ENCODE measurements at regions not wholly inside any gene's neighbourhood (a gene's known extent, or its start where the extent isn't known, plus 50 kb on each side); places are given as distances from the start of the nearest gene placed in this dataset.
"Not testable (repeated sequence)": the region's sequence is repeated elsewhere in the genome, so short reads cannot be mapped to it uniquely, and the experiment has no call there.

DNA sequence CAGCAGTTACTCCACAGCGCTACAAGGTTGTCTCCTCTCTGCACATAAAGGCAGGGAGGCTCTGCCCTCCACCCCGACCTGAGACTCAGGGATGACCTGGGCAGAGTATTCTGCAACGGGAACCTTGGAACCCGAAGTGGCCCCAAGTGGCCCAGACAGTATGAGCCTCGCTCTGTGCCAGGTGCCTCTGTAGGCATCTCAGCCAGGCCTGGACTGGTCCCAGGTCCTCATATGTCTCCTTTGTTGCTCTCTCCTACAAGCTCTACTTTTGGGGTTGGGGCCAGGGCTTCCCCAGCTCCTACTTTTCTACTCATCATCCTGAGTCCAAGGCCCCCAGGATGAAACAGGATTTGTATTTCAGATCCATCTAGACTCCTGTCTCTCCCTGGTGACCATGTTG lies 241.5 kb upstream of the PRSS1 start:
- H3K9me3 Mint-ChIP-seq, result no peaks in the 10 kb centered on the region
- H3K27ac Mint-ChIP-seq, result peak overlapping the region; percentile 84
- no peaks in the 10 kb centered on the region for H3K36me3 Mint-ChIP-seq (ENCODE audit: low read depth)
- H3K27me3 Mint-ChIP-seq, result no peaks in the 10 kb centered on the region
- H3K4me1 Mint-ChIP-seq, result peaks cover 6% of the 10 kb centered on the region
- H3K4me3 Mint-ChIP-seq, result peak overlapping the region; percentile 13
- no peak for ATAC-seq (replicated peaks)

GRCh38 chr7:142507066-142507465 lies 242.2 kb upstream of the PRSS1 start:
- H3K36me3 Mint-ChIP-seq (ENCODE audit: low read depth); H3K27ac Mint-ChIP-seq; ATAC-seq (replicated peaks); H3K9me3 Mint-ChIP-seq; H3K4me3 Mint-ChIP-seq; H3K27me3 Mint-ChIP-seq: not testable (repeated sequence)
- peaks cover 11% of the 10 kb centered on the region for H3K4me1 Mint-ChIP-seq

DNA sequence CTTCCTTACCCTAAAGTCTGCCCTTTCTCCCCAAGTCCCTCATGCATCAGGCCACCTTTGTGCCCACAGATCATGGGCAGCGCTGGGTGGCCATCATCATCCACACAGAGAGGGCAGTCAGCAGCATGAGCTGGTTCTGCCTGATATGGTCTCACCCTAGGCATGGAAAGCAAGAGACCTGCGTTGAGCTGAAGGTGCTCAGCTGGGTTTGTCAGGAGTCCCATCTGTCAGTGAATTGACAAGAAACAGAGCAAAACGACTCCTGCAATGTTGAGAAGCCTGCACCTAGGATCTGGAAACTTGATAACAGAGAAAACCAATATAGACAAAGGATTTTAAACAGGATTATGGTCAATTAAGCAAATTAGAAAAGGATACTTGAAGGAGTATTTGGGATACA lies 242.7 kb upstream of the PRSS1 start:
- H3K36me3 Mint-ChIP-seq (ENCODE audit: low read depth), result no peaks in the 10 kb centered on the region
- ATAC-seq (replicated peaks), result no peak
- no peak overlapping the region for H3K4me3 Mint-ChIP-seq
- H3K4me1 Mint-ChIP-seq, result peaks cover 11% of the 10 kb centered on the region
- H3K27me3 Mint-ChIP-seq, result no peaks in the 10 kb centered on the region
- H3K27ac Mint-ChIP-seq, result no peak overlapping the region
- H3K9me3 Mint-ChIP-seq, result no peaks in the 10 kb centered on the region

DNA sequence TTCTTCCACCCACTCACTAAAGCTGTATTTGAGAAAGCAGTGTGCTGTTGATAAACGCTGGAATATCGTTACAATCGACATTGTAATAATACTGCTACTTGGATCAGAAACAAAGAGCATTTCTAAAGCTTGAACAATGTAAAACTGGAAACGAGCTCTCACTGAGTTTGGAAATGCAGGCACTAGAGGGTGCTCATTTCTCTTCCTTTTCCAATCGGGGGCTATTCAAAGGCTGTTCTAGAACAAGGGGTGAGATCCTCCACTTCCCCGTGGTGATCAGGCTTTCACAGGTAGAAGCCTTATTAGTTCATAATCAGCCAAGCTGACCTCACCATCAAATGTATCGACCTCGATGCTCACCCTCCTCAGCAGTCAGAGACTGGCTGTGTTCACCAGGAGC lies 245.3 kb upstream of the PRSS1 start:
- H3K27me3 Mint-ChIP-seq; H3K36me3 Mint-ChIP-seq (ENCODE audit: low read depth); H3K27ac Mint-ChIP-seq; H3K4me3 Mint-ChIP-seq; ATAC-seq (replicated peaks); H3K9me3 Mint-ChIP-seq: not testable (repeated sequence)
- peaks cover 17% of the 10 kb centered on the region for H3K4me1 Mint-ChIP-seq

DNA sequence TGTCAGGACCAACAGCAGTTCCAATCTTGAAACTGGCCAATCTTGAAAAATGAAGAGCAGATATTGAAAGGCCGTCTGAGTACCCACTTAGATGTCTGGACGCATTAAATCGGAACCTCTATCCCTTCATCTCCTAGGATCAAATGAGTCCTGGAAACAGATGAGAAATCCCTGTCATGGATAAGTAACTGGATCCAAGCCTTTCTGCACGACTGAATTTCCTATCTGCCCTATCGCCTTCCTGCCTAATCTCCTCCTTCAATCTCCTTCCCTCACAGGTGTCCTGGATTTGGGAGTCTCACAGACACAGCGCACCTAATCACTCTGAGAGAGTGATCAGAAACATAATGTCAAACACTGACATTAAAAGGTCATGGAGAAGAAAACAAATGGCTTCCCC lies 245.2 kb upstream of the PRSS58 start:
- no peak overlapping the region for H3K4me3 Mint-ChIP-seq
- H3K27ac Mint-ChIP-seq, result no peak overlapping the region
- no peak for ATAC-seq (replicated peaks)
- no peaks in the 10 kb centered on the region for H3K27me3 Mint-ChIP-seq
- H3K36me3 Mint-ChIP-seq (ENCODE audit: low read depth), result no peaks in the 10 kb centered on the region
- no peaks in the 10 kb centered on the region for H3K9me3 Mint-ChIP-seq
- peaks cover 13% of the 10 kb centered on the region for H3K4me1 Mint-ChIP-seq

- Mint-ChIP-seq H3K36me3 (ENCODE audit: low read depth) (no peaks in the 10 kb centered on the region), H3K9me3 (no peaks in the 10 kb centered on the region), H3K27me3 (no peaks in the 10 kb centered on the region), H3K27ac (no peak overlapping the region), H3K4me1 (peaks cover 15% of the 10 kb centered on the region), H3K4me3 (no peak overlapping the region)
- no peak for ATAC-seq (replicated peaks)
Measured at GRCh38 chr7:142501434-142501833, 243.6 kb upstream of the PRSS58 start.

GRCh38 chr7:142500366-142500765 lies 242.5 kb upstream of the PRSS58 start:
- Mint-ChIP-seq H3K27ac (peak overlapping the region; percentile 88), H3K4me1 (peaks cover 17% of the 10 kb centered on the region), H3K27me3 (no peaks in the 10 kb centered on the region), H3K4me3 (peak overlapping the region; percentile 69), H3K36me3 (ENCODE audit: low read depth) (no peaks in the 10 kb centered on the region), H3K9me3 (no peaks in the 10 kb centered on the region)
- ATAC-seq (replicated peaks), result peak; percentile 44

DNA sequence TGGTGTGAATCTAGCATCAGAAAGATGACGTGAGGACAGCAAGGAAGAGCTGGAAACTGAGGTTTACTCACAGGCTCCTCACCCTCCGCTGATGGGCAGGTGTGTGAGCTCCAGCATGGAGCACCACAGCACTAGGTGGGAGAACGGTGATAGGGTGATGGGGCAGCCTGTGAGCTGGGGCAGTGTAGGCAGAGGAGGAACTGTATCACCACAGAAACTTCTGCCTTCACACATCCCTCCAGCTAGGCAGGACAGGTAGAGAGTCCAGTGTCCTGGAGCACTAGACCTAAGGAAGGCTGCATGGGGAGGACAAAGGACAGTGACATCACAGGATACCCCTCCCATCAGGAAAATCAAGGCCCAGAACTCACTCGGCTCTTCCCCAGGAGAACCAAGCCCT lies 241.8 kb upstream of the PRSS58 start:
- H3K4me1 Mint-ChIP-seq, result peaks cover 17% of the 10 kb centered on the region
- H3K27ac Mint-ChIP-seq, result peak overlapping the region; percentile 88
- ATAC-seq (replicated peaks), result peak; percentile 53
- no peaks in the 10 kb centered on the region for H3K36me3 Mint-ChIP-seq (ENCODE audit: low read depth)
- H3K9me3 Mint-ChIP-seq, result no peaks in the 10 kb centered on the region
- H3K27me3 Mint-ChIP-seq, result no peaks in the 10 kb centered on the region
- H3K4me3 Mint-ChIP-seq, result peak overlapping the region; percentile 69

GRCh38 chr7:142498364-142498763 lies 240.5 kb upstream of the PRSS58 start:
- H3K4me1 Mint-ChIP-seq, result peaks cover 17% of the 10 kb centered on the region
- no peak for ATAC-seq (replicated peaks)
- peak overlapping the region; percentile 69 for H3K4me3 Mint-ChIP-seq
- H3K27ac Mint-ChIP-seq, result no peak overlapping the region
- no peaks in the 10 kb centered on the region for H3K9me3 Mint-ChIP-seq
- H3K27me3 Mint-ChIP-seq, result no peaks in the 10 kb centered on the region
- H3K36me3 Mint-ChIP-seq (ENCODE audit: low read depth), result no peaks in the 10 kb centered on the region

- Mint-ChIP-seq H3K4me3 (peak overlapping the region; percentile 45), H3K4me1 (peaks cover 12% of the 10 kb centered on the region), H3K27me3 (no peaks in the 10 kb centered on the region), H3K36me3 (ENCODE audit: low read depth) (no peaks in the 10 kb centered on the region), H3K9me3 (no peaks in the 10 kb centered on the region), H3K27ac (peak overlapping the region; percentile 29)
- peak; percentile 49 for ATAC-seq (replicated peaks)
Measured at GRCh38 chr7:142496545-142496991, 238.7 kb upstream of the PRSS58 start.

GRCh38 chr7:142495879-142496278 lies 238.0 kb upstream of the PRSS58 start:
- peak overlapping the region; percentile 45 for H3K4me3 Mint-ChIP-seq
- not testable (repeated sequence) for H3K36me3 Mint-ChIP-seq (ENCODE audit: low read depth); H3K27ac Mint-ChIP-seq; H3K27me3 Mint-ChIP-seq; H3K9me3 Mint-ChIP-seq; ATAC-seq (replicated peaks)
- peaks cover 12% of the 10 kb centered on the region for H3K4me1 Mint-ChIP-seq

DNA sequence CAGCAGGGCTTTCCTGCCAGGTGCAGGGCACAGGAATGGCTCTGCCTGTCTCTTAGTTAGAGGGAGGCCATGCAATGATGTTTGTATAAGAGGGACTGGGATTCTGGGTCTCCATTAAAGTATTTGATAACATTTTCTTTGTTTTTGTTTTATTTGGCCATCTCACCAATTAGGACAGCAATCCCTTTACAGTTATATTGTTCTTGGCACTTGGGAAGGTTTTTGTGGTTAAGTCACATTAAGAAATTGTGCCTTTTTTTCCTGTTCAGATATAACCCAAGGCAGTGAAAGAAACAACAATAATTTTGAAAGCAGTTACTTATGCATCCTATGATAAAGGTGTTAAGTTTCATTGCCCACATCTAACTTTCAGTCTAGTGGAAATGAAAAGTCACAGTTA lies 237.4 kb upstream of the PRSS58 start:
- H3K9me3 Mint-ChIP-seq; H3K27ac Mint-ChIP-seq; H3K4me1 Mint-ChIP-seq; ATAC-seq (replicated peaks); H3K4me3 Mint-ChIP-seq; H3K27me3 Mint-ChIP-seq; H3K36me3 Mint-ChIP-seq (ENCODE audit: low read depth): not testable (repeated sequence)

- Mint-ChIP-seq H3K27me3 (no peaks in the 10 kb centered on the region), H3K4me1 (peaks cover 6% of the 10 kb centered on the region), H3K27ac (no peak overlapping the region), H3K9me3 (no peaks in the 10 kb centered on the region), H3K4me3 (no peak overlapping the region), H3K36me3 (ENCODE audit: low read depth) (no peaks in the 10 kb centered on the region)
- ATAC-seq (replicated peaks), result no peak
Measured at GRCh38 chr7:142494021-142494420, 236.2 kb upstream of the PRSS58 start.

DNA sequence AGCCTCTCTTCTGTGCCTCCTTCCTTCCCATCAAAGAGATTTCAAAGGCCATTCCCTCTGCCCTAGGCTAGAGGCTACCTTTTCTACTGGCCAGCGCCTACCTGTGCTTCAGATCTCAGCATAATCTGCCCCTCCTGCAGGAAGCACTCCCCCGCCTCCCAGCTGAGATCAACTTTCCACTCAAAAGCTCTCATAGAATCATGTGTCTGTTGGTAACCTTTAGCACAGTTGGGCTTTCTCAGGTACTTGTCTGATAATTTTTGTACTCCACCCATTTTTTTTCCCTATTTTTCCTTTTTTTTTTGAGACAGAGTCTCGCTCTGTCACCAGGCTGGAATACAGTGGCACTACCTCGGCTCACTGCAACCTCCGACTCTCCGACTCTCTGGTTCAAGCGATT lies 231.0 kb upstream of the PRSS58 start:
- peaks cover 8% of the 10 kb centered on the region for H3K4me1 Mint-ChIP-seq
- ATAC-seq (replicated peaks), result no peak
- H3K4me3 Mint-ChIP-seq, result no peak overlapping the region
- no peaks in the 10 kb centered on the region for H3K9me3 Mint-ChIP-seq
- no peaks in the 10 kb centered on the region for H3K36me3 Mint-ChIP-seq (ENCODE audit: low read depth)
- H3K27me3 Mint-ChIP-seq, result no peaks in the 10 kb centered on the region
- peak overlapping the region; percentile 5 for H3K27ac Mint-ChIP-seq

DNA sequence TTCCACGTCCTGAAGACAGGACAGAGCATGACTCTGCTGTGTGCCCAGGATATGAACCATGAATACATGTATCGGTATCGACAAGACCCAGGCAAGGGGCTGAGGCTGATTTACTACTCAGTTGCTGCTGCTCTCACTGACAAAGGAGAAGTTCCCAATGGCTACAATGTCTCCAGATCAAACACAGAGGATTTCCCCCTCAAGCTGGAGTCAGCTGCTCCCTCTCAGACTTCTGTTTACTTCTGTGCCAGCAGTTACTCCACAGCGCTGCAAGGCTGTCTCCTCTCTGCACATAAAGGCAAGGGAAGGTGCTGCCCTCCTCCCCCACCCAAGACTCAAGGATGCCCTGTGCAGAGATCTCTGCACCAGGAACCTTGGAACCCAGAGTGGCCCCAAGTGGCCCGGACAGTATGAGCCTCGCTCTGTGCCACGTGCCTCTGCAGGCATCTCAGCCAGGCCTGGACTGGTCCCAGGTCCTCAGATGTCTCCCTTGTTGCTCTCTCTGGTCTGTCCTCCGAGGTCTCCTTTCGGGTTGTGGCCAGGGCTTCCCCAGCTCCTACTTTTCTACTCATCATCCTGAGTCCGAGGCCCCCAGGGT lies 230.3 kb upstream of the PRSS58 start:
- H3K27me3 Mint-ChIP-seq, result no peaks in the 10 kb centered on the region
- H3K4me3 Mint-ChIP-seq, result no peak overlapping the region
- H3K27ac Mint-ChIP-seq, result peak overlapping the region; percentile 5
- no peaks in the 10 kb centered on the region for H3K36me3 Mint-ChIP-seq (ENCODE audit: low read depth)
- H3K9me3 Mint-ChIP-seq, result no peaks in the 10 kb centered on the region
- no peak for ATAC-seq (replicated peaks)
- peaks cover 8% of the 10 kb centered on the region for H3K4me1 Mint-ChIP-seq

DNA sequence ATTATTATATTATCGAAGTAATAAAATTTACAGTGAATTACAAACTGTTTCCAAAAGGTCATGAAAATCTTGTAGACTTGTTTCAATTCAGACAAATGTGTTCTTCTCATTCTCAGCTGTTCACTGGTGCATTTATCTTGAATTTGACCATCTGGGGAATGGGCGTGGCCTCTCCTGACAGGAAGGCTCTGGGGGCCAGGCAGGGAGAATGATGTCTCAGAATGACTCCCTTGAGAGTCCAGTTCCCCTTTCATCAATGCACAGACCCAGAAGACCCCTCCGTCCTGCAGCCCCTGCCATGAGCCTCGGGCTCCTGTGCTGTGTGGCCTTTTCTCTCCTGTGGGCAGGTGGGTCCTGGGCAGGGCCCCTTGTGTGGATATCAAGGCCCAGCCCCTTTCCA lies 229.7 kb upstream of the PRSS58 start:
- H3K36me3 Mint-ChIP-seq (ENCODE audit: low read depth); H3K4me3 Mint-ChIP-seq; H3K9me3 Mint-ChIP-seq; ATAC-seq (replicated peaks); H3K27me3 Mint-ChIP-seq; H3K4me1 Mint-ChIP-seq: not testable (repeated sequence)
- H3K27ac Mint-ChIP-seq, result peak overlapping the region; percentile 67
